Retina (tissue), 1 donor: ENCODE measurements at regions not wholly inside any gene's neighbourhood (a gene's known extent, or its start where the extent isn't known, plus 50 kb on each side); places are given as distances from the start of the nearest gene placed in this dataset.
"Not testable (repeated sequence)": the region's sequence is repeated elsewhere in the genome, so short reads cannot be mapped to it uniquely, and the experiment has no call there.

ENCODE experiments used
- DNase-seq: peaks from one replicate; pipeline ENCODE4 v3.0.0-alpha.2; 2016

- no peak for DNase-seq
Measured at GRCh38 chr7:110204527-110204926, 886.4 kb upstream of the LRRN3 start.

- DNase-seq: no peak
Measured at GRCh38 chr7:110205899-110206298, 885.0 kb upstream of the LRRN3 start.

- no peak for DNase-seq
Measured at GRCh38 chr7:110209884-110210283, 881.0 kb upstream of the LRRN3 start.

- no peak for DNase-seq
Measured at GRCh38 chr7:110210941-110211608, 879.9 kb upstream of the LRRN3 start.

- DNase-seq: no peak
Measured at GRCh38 chr7:110224643-110225042, 866.3 kb upstream of the LRRN3 start.

GRCh38 chr7:110246118-110246517, 844.8 kb upstream of the LRRN3 start:
- no peak for DNase-seq

GRCh38 chr7:110253093-110253492, 837.8 kb upstream of the LRRN3 start:
- no peak for DNase-seq

- no peak for DNase-seq
Measured at GRCh38 chr7:110257673-110258072, 833.3 kb upstream of the LRRN3 start.

GRCh38 chr7:110262251-110262650, 828.7 kb upstream of the LRRN3 start:
- DNase-seq: no peak

GRCh38 chr7:110264288-110264687, 826.6 kb upstream of the LRRN3 start:
- DNase-seq: no peak

- no peak for DNase-seq
Measured at GRCh38 chr7:110281362-110281761, 809.6 kb upstream of the LRRN3 start.

GRCh38 chr7:110283056-110283455, 807.9 kb upstream of the LRRN3 start:
- DNase-seq: no peak

GRCh38 chr7:110291430-110291829, 799.5 kb upstream of the LRRN3 start:
- DNase-seq: no peak

GRCh38 chr7:110296321-110296720, 794.6 kb upstream of the LRRN3 start:
- DNase-seq: no peak

- no peak for DNase-seq
Measured at GRCh38 chr7:110307776-110308175, 783.2 kb upstream of the LRRN3 start.

GRCh38 chr7:110308791-110309190, 782.1 kb upstream of the LRRN3 start:
- DNase-seq: no peak

GRCh38 chr7:110309941-110310340, 781.0 kb upstream of the LRRN3 start:
- no peak for DNase-seq

- no peak for DNase-seq
Measured at GRCh38 chr7:110311556-110311955, 779.4 kb upstream of the LRRN3 start.

- no peak for DNase-seq
Measured at GRCh38 chr7:110317541-110318265, 773.2 kb upstream of the LRRN3 start.

- DNase-seq: not testable (repeated sequence)
Measured at GRCh38 chr7:110320285-110320684, 770.6 kb upstream of the LRRN3 start.

GRCh38 chr7:110322796-110323195, 768.1 kb upstream of the LRRN3 start:
- DNase-seq: no peak

- no peak for DNase-seq
Measured at GRCh38 chr7:110326966-110327365, 764.0 kb upstream of the LRRN3 start.

- DNase-seq: no peak
Measured at GRCh38 chr7:110336423-110336822, 754.5 kb upstream of the LRRN3 start.

- DNase-seq: no peak
Measured at GRCh38 chr7:110337646-110338045, 753.3 kb upstream of the LRRN3 start.

GRCh38 chr7:110347081-110347480, 743.8 kb upstream of the LRRN3 start:
- DNase-seq: no peak
